Amygdala (tissue), 56 donors: ENCODE measurements at regions not wholly inside any gene's neighbourhood (a gene's known extent, or its start where the extent isn't known, plus 50 kb on each side); places are given as distances from the start of the nearest gene placed in this dataset.
A peak's percentile ranks its signal among the peaks of the same experiment; 100 is the strongest.

Experiments
- DNase-seq, 56 donors: peaks; one replicate each; lab custom pipeline; 2025; lab: John Stamatoyannopoulos, UW

DNA sequence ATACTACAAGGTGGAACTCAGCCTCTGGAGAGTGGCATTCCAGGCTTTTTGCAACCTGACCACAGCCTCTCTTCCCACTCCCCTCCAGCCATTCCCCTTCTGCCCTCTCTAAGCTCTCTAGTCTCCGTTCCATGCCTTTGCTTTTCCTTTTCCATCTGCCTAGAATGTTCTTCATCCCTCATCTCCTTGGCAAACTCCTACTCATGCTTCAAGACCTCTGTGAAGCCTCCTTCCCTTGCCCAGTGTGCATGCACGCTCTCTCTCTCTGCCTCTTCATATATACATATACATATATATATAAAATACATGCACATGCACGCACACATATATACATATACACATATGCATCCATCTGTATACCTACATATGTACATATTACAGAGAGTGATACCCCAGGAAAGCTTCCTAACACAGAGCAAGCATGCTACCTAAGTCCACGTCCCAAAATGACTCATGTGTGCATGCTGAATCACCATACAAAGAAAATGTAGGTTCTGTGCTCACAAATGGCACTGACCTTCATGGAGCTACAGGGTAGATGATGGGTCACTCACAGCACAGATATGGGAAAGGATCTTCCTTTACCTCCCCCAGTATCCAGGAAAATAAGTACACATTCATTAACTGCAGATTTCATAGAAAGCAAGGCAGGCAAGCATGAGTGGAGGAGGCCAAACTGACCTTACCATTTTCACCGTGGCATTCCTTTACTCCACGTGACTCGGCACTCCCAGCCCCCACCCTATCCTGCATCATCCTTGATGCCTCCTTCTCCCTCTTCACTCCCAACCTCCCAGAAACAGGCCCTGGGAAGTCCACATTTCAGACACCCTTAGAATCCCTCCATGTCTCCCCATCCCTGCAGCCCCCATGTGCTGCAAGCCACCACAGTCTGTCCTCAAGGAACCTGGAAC, 238.4 kb upstream of the ZMIZ1 start:
- no peak for DNase-seq

DNA sequence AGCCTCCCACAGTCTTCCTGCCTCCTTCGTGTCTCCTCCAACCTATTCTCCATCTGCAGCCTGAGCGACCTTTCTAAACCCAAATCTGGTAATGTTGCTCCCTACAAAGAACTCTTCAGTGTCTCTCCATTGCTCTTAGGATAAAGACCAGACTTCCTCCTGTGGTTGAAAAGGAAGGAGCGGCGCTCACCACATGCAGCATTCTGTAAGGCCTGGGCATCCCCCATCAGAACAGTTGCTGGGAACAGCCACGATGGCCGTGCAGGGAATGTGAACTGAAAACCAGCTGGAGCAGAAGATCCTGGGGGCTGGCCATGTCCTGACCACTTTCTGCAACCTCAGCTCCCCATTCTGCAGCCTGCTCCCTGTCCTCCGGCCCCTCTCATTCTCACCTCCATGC, 237.8 kb upstream of the ZMIZ1 start:
- no peak for DNase-seq

GRCh38 chr10:78831461-78831860, 237.3 kb upstream of the ZMIZ1 start:
- no peak for DNase-seq

DNA sequence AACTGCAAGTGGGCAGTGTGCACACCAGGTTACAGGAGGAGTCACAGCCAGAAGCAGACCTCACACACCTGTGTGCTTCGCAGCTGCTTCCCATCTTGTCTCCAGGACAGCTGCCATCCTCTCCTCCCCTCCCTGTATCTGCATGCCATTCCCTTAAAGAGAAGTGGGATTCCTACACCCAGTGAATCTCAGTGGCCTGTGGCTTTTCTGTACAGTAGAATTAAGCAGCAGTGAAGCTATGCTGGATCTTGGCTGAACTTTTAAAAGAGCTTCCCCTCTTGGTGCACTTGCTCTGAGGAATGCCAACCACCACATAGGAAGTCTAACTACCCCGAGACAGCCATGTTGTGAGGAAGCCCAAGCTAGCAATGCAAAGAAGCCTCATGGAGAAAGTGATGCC, 236.5 kb upstream of the ZMIZ1 start:
- DNase-seq = no peak

GRCh38 chr10:78838141-78838657, 230.6 kb upstream of the ZMIZ1 start:
- DNase-seq = no peak

GRCh38 chr10:78843495-78843894, 225.3 kb upstream of the ZMIZ1 start:
- no peak for DNase-seq

- DNase-seq = no peak
Measured at GRCh38 chr10:78844960-78845607, 223.7 kb upstream of the ZMIZ1 start.

- DNase-seq = no peak
Measured at GRCh38 chr10:78846071-78846470, 222.7 kb upstream of the ZMIZ1 start.

DNA sequence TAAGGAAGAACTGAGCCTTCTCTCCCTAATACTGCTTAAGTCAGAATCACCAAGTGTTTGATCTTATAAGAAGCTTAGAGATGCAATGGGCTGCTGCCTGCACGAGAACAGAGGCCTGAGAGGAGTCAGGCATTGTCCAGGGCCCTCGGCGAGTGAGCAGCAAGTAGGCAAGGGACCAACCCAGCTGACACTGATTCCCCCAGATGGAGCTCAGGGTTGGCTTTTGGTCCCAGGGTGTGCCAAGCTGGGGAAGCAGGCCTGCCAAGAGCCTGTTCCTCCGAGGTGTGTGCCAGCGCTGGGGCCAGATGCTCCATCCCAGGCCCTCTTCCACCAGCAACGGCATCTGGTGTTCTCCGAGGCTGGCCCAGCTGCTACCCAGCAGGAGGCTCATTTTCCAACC, 222.0 kb upstream of the ZMIZ1 start:
- DNase-seq = peak in 43 of 56 donors; percentile 13 to 75 (median 42)

- DNase-seq = no peak
Measured at GRCh38 chr10:78847485-78847884, 221.3 kb upstream of the ZMIZ1 start.

GRCh38 chr10:78849115-78849514, 219.7 kb upstream of the ZMIZ1 start:
- DNase-seq = no peak

GRCh38 chr10:78849731-78850130, 219.0 kb upstream of the ZMIZ1 start:
- DNase-seq = no peak

GRCh38 chr10:78850644-78851435, 217.9 kb upstream of the ZMIZ1 start:
- no peak for DNase-seq

GRCh38 chr10:78851647-78852046, 217.1 kb upstream of the ZMIZ1 start:
- DNase-seq = no peak

DNA sequence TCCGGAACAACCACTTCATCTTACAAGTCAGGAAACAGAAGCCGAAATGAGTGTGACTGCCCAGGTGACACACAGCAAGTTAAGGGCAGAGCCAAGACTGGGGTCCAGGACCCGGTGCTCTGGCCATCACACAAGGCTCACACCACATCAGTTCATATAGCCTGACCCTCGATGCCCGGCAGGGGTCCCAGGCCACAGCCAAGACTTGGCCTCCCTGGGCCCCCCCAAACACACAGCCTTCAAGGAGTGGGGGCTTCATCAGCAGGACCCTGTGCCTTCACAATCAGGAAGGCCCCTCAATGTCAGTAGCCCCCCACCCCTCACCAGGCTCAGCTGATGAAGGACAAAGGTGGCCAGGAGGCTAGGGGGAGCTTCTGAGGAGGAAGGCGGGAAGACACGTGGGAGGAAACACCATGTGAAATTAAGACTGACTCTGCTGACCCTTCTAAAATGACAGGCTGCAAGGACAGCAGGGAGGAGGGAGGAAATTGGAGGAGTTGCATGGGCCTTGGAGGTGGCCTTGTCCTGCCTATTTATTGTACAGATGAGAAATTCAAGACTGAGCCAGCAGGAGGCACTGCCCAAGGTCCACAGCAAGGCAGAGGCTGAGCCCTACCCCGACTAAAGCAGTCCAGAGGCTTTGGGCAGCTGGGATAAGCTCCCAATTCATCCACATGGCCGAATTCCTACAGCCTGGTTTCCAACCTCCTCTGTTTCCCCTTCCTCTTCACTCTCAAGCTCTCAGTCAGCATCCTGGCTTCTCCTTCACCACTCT, 216.1 kb upstream of the ZMIZ1 start:
- no peak for DNase-seq

DNA sequence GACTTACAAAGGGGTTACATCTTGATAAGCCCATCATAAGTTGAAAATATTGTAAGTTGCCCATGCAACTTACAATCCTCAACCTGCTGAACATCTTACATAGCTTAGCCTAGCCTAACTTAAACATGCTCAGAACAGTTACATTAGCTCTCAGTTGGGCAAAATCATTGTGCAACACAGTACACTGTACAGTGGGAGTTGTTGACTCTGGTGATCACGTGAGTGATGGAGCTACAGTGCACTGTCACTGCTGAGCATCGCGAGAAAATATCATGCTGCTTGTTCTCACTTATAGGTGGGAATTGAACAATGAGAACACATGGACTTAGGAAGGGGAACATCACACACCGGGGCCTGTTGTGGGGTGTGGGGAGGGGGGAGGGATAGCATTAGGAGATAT, 214.9 kb upstream of the ZMIZ1 start:
- no peak for DNase-seq

DNA sequence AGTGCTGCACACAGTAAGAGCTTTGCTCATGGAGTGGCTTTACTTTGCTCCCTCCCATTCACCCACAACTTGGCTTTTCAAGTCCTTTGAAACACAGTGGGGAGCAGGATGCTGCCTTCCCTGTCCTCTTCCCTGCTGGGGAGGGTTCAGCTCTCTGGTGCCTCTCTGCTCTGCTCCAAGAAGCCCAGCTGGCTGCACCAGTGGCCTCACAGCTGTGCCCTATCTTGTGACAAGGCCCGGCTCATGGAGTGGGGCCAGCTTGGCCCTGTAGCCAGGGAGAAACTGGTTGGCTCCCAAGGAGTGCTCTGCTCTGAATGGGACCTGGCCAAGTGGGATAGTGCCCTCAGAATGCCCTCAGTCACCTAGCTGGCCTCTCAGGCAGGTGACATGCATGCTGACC, 212.3 kb upstream of the ZMIZ1 start:
- peak in 54 of 56 donors; percentile 28 to 93 (median 75) for DNase-seq

DNA sequence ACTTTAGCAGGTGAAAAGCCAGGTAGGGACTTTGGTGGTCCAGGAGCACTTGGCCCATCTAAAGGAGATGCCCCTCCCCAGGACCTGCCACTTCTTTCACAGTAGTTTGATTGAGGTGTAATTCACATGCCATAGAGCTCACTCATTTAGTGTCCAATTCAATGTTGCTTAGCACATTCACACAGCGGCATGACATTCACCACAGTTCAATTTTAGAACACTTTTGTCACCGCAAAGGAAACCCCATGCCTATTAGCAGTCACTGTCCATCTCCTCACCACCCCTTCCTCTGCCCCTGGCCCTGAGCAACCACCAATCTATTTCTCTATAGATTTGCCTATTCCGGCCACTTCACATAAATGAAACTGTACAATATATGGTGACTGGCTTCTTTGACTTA, 211.6 kb upstream of the ZMIZ1 start:
- DNase-seq = no peak

DNA sequence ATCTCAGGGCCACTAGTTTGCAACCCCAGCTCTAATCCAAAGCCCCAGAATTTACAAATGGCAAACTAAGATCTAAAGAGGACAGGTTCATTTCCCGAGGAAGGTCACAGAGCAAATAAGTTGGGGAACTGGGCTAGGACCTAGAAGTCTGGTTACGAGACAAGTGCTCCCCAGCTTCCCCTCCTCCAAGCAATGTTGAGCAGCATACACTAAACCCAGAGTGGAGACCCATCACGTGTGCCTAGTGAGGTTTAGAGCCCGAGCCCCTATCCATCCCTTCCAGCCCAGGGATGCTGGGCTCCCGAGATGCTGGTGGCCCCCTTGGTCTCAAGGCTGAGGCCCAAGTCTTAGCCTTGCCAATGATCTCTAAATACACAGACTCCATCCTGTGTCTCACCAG, 209.5 kb upstream of the ZMIZ1 start:
- no peak for DNase-seq

GRCh38 chr10:78859769-78860168, 209.0 kb upstream of the ZMIZ1 start:
- no peak for DNase-seq
